GM12864 (cell line): ENCODE measurements at regions not wholly inside any gene's neighbourhood (a gene's known extent, or its start where the extent isn't known, plus 50 kb on each side); places are given as distances from the start of the nearest gene placed in this dataset.
"Not testable (repeated sequence)": the region's sequence is repeated elsewhere in the genome, so short reads cannot be mapped to it uniquely, and the experiment has no call there.

ENCODE experiments used
- DNase-seq: peaks from one replicate; pipeline ENCODE4 v3.0.0-alpha.2; 2011; ENCODE audit warnings: low read depth
- H3K4me3 ChIP-seq: 2 replicates; pipeline ENCODE4 v1.5.1; 2011; ENCODE audit warnings: mild to moderate bottlenecking, low read depth, low read length, control low read depth
- CTCF ChIP-seq: IDR thresholded peaks from 2 replicates; pipeline ENCODE4 v1.5.1; 2011; ENCODE audit warnings: low read depth, mild to moderate bottlenecking, moderate library complexity, low read length, control low read depth, inconsistent platforms; ENCODE audit errors: missing control alignments

GRCh38 chr6:112470376-112470775, 123.2 kb downstream of the RFPL4B start:
- no peak overlapping the region for H3K4me3 ChIP-seq
- DNase-seq = no peak
- no peak for TF ChIP-seq CTCF

GRCh38 chr6:112470950-112471349, 123.8 kb downstream of the RFPL4B start:
- H3K4me3 ChIP-seq = no peak overlapping the region
- TF ChIP-seq CTCF = no peak
- DNase-seq = no peak

- DNase-seq = no peak
- H3K4me3 ChIP-seq = no peak overlapping the region
- TF ChIP-seq CTCF = no peak
These were observed 128.0 kb downstream of the RFPL4B start for GRCh38 chr6:112475083-112475482.

GRCh38 chr6:112477125-112477524, 130.0 kb downstream of the RFPL4B start:
- H3K4me3 ChIP-seq = no peak overlapping the region

GRCh38 chr6:112478036-112478435, 130.9 kb downstream of the RFPL4B start:
- TF ChIP-seq CTCF = no peak
- H3K4me3 ChIP-seq = no peak overlapping the region
- DNase-seq = no peak

More at GRCh38 chr6:112477125-112477524, 130.0 kb downstream of the RFPL4B start:
- no peak for DNase-seq
- no peak for TF ChIP-seq CTCF

- DNase-seq, H3K4me3 ChIP-seq: not testable (repeated sequence)
These were observed 132.8 kb downstream of the RFPL4B start for GRCh38 chr6:112479975-112480374.

- H3K4me3 ChIP-seq = no peak overlapping the region
- DNase-seq = no peak
- no peak for TF ChIP-seq CTCF
These were observed 133.4 kb downstream of the RFPL4B start for GRCh38 chr6:112480553-112480952.

GRCh38 chr6:112481211-112481610, 134.1 kb downstream of the RFPL4B start:
- H3K4me3 ChIP-seq = no peak overlapping the region
- TF ChIP-seq CTCF = no peak
- DNase-seq = no peak
